Fibroblast of the aortic adventitia (primary cell): ENCODE measurements at regions not wholly inside any gene's neighbourhood (a gene's known extent, or its start where the extent isn't known, plus 50 kb on each side); places are given as distances from the start of the nearest gene placed in this dataset.

Source experiments
- DNase-seq: peaks from one replicate; pipeline ENCODE4 v3.0.0-alpha.2; 2010; ENCODE audit warnings: low read depth
- H3K4me3 ChIP-seq: 2 replicates; pipeline ENCODE4 v1.5.1; 2011; ENCODE audit warnings: low read depth, mild to moderate bottlenecking, control low read depth, low read length, moderate library complexity
- TF ChIP-seq, protein P1 (sequence below): IDR thresholded peaks from 2 replicates; pipeline ENCODE4 v1.5.1; 2011; ENCODE audit warnings: mild to moderate bottlenecking, low read length, control low read depth, inconsistent platforms; ENCODE audit not compliant: insufficient read depth

DNA sequence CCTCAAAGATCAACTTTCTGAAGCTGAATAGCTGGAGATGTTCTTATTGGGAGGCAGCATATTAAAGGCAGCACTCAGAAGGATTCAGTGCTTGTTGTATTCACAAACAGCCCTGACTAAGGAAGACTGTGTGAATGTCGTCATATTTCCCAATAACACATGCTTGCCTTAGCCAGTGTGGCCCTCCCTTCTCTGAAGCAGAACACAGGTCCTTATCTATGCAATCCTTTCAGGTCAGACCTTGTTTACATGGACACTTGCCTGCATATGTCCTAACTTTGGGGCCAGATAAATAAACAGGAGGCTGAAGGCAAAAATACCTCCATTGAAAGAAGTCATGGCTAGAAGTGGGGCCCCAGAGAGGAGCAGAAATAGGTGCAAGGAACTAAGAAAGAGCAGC, 97.2 kb downstream of the SLC4A3 start:
- TF ChIP-seq, protein P1, sequence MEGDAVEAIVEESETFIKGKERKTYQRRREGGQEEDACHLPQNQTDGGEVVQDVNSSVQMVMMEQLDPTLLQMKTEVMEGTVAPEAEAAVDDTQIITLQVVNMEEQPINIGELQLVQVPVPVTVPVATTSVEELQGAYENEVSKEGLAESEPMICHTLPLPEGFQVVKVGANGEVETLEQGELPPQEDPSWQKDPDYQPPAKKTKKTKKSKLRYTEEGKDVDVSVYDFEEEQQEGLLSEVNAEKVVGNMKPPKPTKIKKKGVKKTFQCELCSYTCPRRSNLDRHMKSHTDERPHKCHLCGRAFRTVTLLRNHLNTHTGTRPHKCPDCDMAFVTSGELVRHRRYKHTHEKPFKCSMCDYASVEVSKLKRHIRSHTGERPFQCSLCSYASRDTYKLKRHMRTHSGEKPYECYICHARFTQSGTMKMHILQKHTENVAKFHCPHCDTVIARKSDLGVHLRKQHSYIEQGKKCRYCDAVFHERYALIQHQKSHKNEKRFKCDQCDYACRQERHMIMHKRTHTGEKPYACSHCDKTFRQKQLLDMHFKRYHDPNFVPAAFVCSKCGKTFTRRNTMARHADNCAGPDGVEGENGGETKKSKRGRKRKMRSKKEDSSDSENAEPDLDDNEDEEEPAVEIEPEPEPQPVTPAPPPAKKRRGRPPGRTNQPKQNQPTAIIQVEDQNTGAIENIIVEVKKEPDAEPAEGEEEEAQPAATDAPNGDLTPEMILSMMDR: no peak
- no peak overlapping the region for H3K4me3 ChIP-seq
- DNase-seq: peak; percentile 65

DNA sequence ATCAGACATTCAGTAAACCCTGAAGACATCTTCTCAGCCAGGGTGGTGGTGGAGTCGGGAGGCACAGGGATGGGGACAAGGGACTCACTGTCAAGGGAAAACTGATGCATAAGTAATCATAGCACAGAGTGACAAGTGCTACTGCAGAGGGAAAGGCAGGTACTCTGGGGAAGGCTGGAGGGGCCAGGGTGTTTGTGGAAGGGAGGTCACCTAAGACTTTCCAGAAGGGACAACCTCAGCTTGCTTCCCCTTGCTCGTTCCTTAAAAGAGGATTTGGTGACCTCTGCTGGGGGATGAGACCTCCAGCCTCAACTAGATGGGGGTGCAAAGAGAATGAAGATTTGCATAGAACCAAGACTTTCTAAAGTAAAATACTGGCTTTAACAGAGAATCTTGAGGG, 99.5 kb downstream of the SLC4A3 start:
- TF ChIP-seq, protein P1: peak; percentile 34
- H3K4me3 ChIP-seq: no peak overlapping the region
- DNase-seq: peak; percentile 50

DNA sequence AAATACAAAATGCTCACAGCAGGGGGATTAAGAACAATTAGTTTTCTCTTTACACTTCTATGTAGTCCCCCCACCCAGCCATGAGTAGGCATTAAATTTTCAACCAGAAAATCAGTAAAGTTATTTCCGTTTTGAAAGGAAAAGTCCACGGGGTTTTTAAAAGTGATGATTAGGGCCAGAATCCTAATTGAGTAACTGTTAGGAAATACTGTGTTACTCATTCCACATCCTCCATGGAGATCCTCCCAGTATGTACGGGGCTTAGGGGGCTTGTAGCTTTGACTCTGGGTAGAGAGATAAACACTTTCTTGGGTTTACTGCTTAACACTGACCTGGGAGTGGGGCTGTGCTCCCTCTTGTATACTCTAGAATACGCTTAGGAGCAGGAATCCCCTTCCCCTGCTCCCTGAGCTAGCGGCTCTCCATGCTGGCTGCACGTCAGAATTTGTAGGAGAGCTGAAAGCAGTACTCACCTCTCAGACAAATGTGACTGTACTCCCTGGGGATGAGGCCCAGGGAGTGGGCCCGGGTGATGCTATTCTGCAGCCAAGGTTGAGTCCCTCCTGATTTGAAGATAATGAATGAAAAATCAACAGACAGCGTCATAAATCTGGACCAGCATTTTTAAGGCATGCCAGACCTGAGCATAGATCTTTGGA, 100.5 kb downstream of the SLC4A3 start:
- H3K4me3 ChIP-seq: peak overlapping the region; percentile 31
- DNase-seq: peak; percentile 84
- TF ChIP-seq, protein P1: no peak

DNA sequence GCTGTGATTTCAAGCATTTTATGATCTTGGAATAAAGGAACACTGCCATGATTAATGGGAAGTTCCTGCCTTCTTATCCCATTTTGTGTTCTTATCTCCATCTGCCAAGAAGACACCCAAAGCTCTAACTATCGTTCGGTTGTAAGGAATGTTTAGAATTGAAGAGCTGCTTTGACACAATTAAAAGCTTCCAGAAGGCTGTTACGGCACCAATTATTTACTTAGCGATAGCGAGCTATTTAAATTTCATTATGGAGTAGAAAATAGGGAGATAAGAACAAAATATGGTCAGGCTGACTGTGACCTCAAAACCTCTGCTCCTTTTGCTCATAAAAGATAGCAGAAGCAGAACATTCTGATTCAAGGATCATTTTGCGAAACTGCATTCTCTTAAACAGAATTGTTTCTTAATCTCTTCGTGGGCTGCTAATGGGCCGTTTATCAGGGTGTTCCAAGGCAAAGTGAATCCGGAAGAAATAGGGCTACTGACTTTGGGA, 101.6 kb downstream of the SLC4A3 start:
- TF ChIP-seq, protein P1: no peak

DNA sequence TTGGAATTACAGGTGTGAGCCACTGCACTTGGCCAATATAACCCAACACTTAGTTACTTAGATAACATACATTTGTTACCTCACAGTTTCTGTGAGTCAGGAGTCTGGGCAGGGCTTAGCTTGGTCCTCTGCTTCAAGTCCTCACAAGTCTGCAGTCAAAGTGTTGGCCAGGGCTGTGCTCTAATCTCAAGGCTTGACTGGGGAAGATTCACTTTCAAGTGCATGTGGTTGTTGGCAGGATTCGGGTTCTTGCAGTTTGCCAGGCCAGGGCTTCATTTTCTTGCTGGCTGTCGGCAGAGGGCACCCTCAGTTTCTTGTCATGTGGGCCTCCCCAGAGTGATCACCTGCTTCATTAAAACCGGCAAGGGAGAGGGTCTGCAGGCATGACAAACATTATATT, 103.7 kb downstream of the SLC4A3 start:
- no peak overlapping the region for H3K4me3 ChIP-seq
- DNase-seq: no peak
- TF ChIP-seq, protein P1: no peak

More for the DNA sequence above, 101.6 kb downstream of the SLC4A3 start:
- no peak overlapping the region for H3K4me3 ChIP-seq
- peak; percentile 90 for DNase-seq

DNA sequence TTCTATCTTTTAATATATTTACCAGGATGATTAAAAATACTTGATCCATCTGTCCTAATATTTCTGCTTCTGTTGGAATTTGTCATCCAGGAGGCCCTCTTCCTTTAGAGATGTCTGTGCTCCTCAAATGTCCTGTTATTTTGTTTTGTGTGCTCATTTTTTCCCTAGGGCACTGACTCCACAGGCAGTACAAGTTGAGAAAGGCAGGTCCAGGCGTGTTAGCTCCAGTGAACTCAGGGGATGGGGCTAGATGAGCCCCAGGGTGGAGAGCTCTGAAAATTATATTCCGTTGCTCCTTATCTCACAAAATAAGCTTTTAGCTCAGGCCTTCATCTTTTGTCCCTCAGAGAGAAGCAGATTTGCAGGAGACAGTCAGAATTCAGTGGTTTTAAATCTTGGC, 105.7 kb downstream of the SLC4A3 start:
- no peak overlapping the region for H3K4me3 ChIP-seq
- DNase-seq: no peak
- TF ChIP-seq, protein P1: no peak

DNA sequence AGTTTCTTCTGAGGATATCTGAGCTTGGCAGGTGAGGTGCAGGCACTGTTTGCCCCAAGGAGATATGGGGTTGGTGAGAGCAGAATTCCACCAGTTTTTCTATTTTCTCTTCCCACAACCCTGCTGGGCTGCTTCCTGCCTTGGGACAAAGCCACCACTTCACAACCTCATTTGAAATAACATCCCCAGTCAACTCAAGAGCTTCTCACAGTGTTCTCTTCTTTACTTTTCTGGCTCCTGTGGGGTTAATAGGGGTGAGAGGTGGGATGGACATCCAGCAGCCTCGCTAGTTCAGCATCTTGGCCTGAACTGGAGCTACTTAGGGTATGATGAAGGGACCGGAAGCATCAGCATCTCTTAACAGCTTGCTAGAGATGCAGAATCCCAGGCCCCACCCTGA, 106.3 kb downstream of the SLC4A3 start:
- no peak for DNase-seq
- TF ChIP-seq, protein P1: no peak
- no peak overlapping the region for H3K4me3 ChIP-seq
